Myocyte (in vitro differentiated cells): ENCODE measurements at regions not wholly inside any gene's neighbourhood (a gene's known extent, or its start where the extent isn't known, plus 50 kb on each side); places are given as distances from the start of the nearest gene placed in this dataset.
"Not testable (repeated sequence)": the region's sequence is repeated elsewhere in the genome, so short reads cannot be mapped to it uniquely, and the experiment has no call there.

Source experiments
- DNase-seq: peaks from one replicate; pipeline ENCODE4 v3.0.0-alpha.2; 2012; ENCODE audit warnings: low read depth

- no peak for DNase-seq
These were observed 307.1 kb upstream of the ID2 start for GRCh38 chr2:8374782-8375181.

GRCh38 chr2:8376603-8377410 is 305.0 kb upstream of the ID2 start:
- peak; percentile 18 for DNase-seq

DNA sequence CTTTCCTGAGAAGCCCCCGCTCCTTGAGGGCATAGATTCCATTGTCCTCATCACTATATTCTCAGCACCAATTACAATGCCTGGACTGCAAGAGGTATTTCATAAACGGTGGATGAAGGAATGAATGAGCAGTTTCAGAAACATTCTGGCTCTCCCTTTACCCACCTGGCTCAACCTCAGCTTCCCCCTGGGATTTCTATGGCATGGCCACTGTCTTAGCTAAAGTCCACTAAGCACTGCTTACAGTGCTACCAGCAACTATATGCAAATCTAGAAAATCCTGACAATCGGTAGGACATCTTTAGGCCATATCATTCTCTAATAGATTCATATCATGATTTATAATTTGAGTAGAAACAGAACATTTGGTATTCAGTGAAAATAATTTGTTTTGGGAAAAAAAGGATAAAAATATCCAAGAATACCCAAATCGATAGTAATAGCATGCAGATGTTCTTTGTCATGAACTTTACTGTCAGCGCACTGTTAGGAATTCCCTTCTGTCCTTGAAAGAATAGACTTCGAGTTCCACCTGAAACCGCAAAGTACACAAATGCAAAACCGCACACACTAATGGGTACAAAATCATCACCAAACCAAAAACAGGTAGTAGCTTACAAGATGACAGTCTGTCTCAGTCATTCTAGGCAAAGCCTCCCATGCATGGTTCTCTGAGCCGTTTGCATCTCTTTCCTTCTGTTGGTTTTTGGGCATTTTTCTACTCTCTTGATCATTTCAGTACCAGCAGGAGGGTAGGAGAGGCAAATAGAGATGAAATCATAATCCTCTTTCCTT is 303.6 kb upstream of the ID2 start:
- DNase-seq: no peak

- DNase-seq: no peak
These were observed 302.7 kb upstream of the ID2 start for GRCh38 chr2:8379128-8379527.

DNA sequence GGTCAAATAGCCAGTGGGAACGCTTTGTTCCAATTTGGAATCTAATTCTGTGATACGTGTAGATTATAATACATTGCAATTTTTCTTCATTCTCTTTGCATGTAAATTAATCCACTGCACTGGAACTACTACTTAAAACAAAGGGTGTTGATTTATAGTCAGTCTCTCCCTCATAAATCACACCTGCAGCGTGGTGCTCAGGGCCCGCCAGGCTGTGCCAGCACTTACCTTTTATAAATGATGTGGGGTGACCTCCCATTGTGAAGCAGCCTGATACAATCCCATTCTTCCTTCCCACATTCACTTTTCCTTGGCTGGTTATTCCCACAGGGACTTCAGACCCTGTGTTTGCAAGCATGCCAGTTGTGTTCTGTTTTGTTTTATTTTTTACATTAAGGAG is 302.3 kb upstream of the ID2 start:
- no peak for DNase-seq

DNA sequence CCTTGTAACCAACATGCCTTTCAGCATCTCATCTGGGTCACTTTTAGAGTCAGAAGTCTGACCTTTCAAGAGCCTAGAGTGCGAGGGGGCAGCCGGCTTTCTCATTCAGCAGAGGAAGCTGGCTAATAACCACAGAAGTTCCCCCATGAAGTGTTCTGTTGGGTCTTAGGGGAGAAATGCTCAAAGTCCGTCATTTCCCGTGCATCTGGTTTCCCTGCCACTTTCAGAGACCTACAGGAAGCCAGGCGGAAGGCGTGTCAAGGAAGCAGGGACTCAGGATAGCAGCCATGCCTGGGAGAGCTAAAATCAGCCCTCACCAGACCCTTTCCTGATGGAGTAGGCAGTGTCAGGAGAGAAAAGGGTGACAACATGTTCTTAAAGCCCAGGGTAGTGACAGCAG is 301.8 kb upstream of the ID2 start:
- no peak for DNase-seq

- DNase-seq: peak; percentile 8
These were observed 301.3 kb upstream of the ID2 start for GRCh38 chr2:8380566-8380965.

DNA sequence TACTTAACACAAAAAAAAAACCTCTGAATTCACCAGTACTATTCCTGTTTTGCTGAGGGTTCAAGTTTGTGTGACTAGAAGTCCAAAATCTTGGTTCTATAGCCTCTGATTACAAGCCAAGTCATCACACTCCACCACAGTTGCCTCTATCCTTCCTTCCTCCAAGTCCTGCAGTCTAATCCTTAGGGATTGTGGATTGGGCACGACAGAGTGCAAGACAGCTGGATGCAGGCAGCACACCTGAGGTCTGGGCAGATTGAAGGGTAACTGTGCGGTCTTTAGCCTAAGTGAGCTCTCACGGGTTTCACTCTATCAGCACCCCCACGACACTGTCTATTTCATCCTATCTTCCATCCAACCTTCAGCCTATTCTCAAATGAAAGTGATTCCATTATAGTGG is 299.4 kb upstream of the ID2 start:
- DNase-seq: no peak

DNA sequence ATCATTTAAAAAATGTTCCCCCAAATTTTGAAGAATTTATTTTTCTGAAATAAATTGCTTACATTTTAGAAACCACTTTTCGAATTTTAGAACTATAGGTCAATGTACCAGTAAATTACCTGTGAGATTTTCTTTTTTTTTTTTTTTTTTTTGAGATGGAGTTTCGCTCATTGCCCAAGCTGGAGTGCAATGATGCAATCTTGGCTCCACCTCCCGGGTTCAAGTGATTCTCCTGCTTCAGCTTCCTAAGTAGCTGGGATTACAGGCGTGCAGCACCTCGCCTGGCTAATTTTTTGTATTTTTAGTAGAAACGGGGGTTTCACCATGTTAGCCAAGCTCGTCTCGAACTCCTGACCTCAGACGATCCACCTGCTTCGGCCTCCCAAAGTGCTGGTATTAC is 295.1 kb upstream of the ID2 start:
- not testable (repeated sequence) for DNase-seq

DNA sequence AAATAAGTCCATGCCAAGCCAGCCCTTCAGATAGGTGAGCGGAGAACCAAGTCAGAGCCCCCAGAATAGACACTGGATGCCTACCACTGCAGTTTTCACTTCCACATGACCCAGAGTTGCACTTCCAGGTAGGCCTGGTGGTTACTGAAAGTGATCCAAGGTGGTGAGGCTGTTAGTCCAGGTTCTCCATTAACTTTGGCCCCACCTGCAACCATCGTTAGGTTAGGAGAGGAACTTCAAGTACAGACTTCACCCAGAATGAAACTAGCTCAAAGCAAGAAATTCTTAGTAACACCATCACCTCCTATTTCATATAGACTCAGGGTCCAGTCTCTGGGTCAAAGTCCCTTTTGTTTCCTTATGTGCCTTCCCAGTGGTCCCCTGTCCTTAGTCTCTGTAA is 293.1 kb upstream of the ID2 start:
- DNase-seq: no peak

DNA sequence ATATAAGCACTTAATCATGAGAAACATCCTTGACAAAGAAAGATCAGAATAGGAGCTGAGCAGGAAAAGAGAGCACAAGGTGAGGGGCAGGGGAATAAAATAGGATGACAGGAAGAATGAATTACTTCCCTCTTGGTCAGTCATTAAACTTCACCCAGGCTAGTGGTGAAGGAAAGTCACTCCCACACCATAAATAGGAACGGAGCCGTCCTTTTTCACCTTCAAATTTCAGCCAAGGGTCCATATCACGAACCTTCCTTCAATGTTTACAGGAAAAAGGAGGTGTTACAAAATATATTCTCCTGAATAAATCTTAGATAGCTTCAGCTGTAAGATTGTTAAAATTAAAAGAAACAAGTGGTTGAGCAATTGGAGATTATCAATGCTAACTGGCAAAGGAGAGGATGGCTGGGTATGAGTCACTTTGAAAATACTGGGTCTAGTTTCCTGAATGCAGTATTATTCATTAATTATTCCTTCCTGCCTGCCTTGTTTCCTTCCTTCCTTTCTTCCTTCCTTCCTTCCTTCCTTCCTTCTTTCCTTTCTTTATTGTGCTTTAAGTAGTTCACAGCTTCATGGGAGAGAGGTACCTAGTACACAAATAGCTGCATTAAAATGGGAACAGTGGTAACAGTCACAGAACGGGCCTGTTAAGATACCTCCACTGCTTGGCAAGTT is 292.3 kb upstream of the ID2 start:
- no peak for DNase-seq

DNA sequence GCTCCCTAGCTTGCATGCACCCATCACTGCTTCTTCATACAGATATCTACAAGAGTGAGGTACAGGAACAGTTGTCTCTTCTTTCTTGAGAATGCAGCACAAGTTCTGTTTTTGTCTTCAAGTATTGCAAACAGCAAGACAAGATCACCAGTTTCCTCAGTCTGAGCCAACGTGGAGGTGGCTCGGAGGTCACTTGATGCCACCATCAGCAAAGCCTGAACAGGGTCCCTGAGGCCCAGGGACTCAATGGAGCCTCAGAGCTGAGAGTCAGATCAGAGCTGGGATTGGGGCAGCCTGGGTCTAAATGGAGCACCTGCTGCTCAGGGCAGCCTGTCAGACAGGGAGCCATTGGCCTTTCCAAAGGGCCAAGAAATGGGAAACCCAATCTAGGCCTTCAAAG is 290.7 kb upstream of the ID2 start:
- no peak for DNase-seq

DNA sequence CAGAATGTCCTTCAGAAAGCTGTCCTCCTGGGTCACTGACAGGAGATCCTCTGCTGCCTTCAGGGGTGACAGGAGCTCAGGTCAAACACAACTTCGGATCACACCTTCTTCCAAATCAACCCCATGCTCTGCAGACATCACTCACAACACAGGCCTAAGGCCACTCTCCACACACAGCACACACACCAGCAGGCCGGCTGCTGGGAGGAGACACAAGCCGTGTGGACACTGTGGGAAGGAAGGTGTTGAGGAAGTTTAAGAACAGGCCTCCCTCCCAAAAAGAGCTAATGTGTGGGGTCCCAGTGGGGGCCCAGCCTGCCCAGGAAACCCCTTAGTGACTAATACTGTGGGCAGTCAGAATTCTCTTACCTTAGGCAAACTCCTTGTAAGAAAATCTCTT is 290.3 kb upstream of the ID2 start:
- DNase-seq: no peak

GRCh38 chr2:8392098-8392866 is 289.6 kb upstream of the ID2 start:
- DNase-seq: no peak

GRCh38 chr2:8393506-8393905 is 288.4 kb upstream of the ID2 start:
- DNase-seq: no peak

GRCh38 chr2:8394131-8394530 is 287.7 kb upstream of the ID2 start:
- no peak for DNase-seq

DNA sequence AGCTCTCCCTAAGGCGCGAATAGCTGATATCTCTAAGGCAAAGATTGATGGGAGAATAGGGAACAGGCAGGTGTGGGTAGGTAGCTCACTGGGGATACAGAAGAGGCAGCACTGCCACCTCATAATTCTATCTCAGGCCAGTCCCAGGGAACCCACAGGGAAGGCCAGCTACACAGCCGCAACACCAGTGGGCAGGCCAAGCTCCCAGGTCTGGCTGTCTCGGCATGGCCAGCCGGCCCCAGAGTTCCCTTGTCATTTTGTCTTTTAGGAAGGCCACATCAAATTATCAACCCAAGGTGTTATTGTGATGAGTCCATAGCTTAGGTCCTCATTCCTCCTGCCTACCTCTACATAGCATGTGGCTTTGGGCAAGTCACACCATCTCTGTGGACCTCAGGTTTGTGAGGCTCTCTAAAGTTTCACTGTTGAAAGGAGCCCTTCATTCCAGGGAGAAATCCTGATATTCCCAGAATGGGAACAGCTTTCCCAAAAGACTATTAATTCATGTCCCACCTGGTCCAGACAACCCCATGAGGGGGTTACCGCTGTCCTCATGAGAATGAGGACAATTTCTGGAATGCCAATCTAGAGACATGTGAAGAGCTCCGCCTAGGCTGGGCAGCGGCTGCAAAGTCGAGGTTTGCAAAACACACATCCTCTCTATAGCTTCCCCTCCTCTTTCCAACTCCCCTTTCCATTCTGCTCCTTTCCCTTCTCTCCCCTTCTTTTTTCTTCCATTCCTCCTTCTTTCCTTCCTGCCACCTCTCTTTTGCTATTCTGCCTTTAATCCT is 287.1 kb upstream of the ID2 start:
- DNase-seq: no peak

- DNase-seq: no peak
These were observed 286.1 kb upstream of the ID2 start for GRCh38 chr2:8395718-8396117.

DNA sequence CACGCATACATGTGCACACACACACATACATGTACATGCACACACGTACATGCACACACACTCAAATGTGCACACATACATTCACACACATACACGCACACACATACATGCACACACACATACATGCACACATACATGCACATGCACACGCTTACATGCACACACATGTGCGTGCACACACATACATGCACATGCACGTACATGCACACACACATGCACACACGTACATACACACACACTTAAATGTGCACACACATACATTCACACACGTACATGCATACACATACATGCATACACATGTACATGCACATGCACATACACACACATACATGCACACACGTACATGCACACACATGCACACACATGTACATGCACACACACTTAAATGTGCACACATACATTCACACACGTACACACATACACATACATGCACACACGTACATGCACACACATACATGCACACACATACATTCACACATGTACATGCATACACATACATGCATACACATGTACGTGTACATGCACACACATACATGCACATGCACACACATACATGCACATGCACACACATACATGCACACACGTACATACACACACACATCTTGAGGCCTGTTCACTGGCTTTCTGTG is 283.7 kb upstream of the ID2 start:
- DNase-seq: no peak

DNA sequence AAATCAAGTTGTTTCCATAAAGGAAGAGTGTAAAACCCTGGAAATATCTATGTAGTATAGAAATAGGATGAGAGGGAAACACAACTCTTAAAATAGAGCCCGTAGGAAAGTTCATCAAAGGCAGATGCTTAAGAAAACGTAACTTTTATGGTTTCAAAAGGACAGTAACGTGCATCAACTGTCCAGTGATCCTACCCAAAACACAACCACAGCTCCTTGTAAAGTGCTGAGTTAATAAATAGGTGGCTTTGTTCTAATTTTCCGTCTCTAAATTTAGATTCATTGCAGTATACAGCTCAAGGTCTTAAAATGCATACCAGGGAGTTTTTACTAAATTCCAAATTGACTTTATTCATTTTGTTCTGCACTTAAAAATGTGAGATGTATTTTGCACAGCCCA is 282.1 kb upstream of the ID2 start:
- DNase-seq: no peak
